Esophagus squamous epithelium (tissue), 5 donors: ENCODE measurements at regions not wholly inside any gene's neighbourhood (a gene's known extent, or its start where the extent isn't known, plus 50 kb on each side); places are given as distances from the start of the nearest gene placed in this dataset.

Experiments used
- DNase-seq: peaks from one replicate; lab custom pipeline; 2025; lab: John Stamatoyannopoulos, UW
- H3K27ac ChIP-seq, 4 donors: fragments of 200-600 bp; sonication (generic); one replicate each; pipeline ENCODE4 v1.5.1; 2016 to 2019; ENCODE audit warnings: mild to moderate bottlenecking in 1 of 4
- H3K27me3 ChIP-seq, 4 donors: fragments of 200-600 bp; sonication (generic); 1 replicate in 3 of 4; 2 replicates in 1 of 4; pipeline versions ENCODE4 v1.5.1 to v1.6.0; 2017 to 2021; ENCODE audit warnings: antibody characterized with exemption in 1 of 4
- H3K36me3 ChIP-seq, 3 donors: fragments of 200-600 bp; sonication (generic); one replicate each; pipeline ENCODE4 v1.5.1; 2016 to 2019
- H3K4me1 ChIP-seq, 3 donors: fragments of 200-600 bp; sonication (generic); one replicate each; pipeline ENCODE4 v1.5.1; 2017 to 2019
- H3K4me3 ChIP-seq, 4 donors: fragments of 200-600 bp; sonication (generic); 1 replicate in 3 of 4; 2 replicates in 1 of 4; pipeline ENCODE4 v1.5.1; 2016 to 2019; ENCODE audit warnings: mild to moderate bottlenecking in 2 of 4, moderate library complexity in 1 of 4
- H3K9me3 ChIP-seq, 3 donors: fragments of 200-600 bp; sonication (generic); one replicate each; pipeline ENCODE4 v1.5.1; 2016 to 2019
- POLR2A ChIP-seq, 4 donors: fragments of 450-650 bp; IDR thresholded peaks; one replicate each; pipeline ENCODE4 v1.6.1; 2017; ENCODE audit warnings: antibody characterized with exemption in 4 of 4, mild to moderate bottlenecking in 4 of 4, moderate library complexity in 3 of 4
- WGBS, 2 donors: methylation state at CpG; one replicate each; pipeline ENCODE4 v1.1.5; 2018; 5-methylcytosine and 5-hydroxymethylcytosine counted together
- intact Hi-C: fragments of 100-400 bp; cut with DNase I; formaldehyde crosslinking; loops from one replicate; pipeline ENCODE4 v1.15.0; 2022
- TF ChIP-seq, protein P1 (sequence below), 6 experiments: fragments of 450-650 bp in 4 of 6; fragments of 200-600 bp in 2 of 6; sonication (generic) in 2 of 6; IDR thresholded peaks; one replicate each; pipeline ENCODE4 v1.5.1; 2016 to 2019; ENCODE audit warnings: antibody characterized with exemption in 6 of 6, mild to moderate bottlenecking in 4 of 6, moderate library complexity in 4 of 6
- donor health status: DM: yes; HTN: yes; CAD: no.

GRCh38 chr5:124297826-124298225, 448.6 kb downstream of the ZNF608 start:
- Histone ChIP-seq H3K27me3 (peaks cover 0 to 6% (median 0%) of the 10 kb centered on the region in 4 donors), H3K4me3 (no peak overlapping the region), H3K9me3 (no peaks in the 10 kb centered on the region), H3K36me3 (no peaks in the 10 kb centered on the region), H3K4me1 (peaks cover 0 to 17% (median 7%) of the 10 kb centered on the region in 3 donors), H3K27ac (no peak overlapping the region)
- 31 to 36% methylated on average over 3 of the region's 3 CpGs for WGBS, 2 donors
- no peak for DNase-seq
- TF ChIP-seq POLR2A (IDR thresholded peaks at IDR 0.05), result no peak
- TF ChIP-seq, protein P1, sequence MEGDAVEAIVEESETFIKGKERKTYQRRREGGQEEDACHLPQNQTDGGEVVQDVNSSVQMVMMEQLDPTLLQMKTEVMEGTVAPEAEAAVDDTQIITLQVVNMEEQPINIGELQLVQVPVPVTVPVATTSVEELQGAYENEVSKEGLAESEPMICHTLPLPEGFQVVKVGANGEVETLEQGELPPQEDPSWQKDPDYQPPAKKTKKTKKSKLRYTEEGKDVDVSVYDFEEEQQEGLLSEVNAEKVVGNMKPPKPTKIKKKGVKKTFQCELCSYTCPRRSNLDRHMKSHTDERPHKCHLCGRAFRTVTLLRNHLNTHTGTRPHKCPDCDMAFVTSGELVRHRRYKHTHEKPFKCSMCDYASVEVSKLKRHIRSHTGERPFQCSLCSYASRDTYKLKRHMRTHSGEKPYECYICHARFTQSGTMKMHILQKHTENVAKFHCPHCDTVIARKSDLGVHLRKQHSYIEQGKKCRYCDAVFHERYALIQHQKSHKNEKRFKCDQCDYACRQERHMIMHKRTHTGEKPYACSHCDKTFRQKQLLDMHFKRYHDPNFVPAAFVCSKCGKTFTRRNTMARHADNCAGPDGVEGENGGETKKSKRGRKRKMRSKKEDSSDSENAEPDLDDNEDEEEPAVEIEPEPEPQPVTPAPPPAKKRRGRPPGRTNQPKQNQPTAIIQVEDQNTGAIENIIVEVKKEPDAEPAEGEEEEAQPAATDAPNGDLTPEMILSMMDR (IDR thresholded peaks at IDR 0.05), result no peak
- intact Hi-C loops, result no loop called here

DNA sequence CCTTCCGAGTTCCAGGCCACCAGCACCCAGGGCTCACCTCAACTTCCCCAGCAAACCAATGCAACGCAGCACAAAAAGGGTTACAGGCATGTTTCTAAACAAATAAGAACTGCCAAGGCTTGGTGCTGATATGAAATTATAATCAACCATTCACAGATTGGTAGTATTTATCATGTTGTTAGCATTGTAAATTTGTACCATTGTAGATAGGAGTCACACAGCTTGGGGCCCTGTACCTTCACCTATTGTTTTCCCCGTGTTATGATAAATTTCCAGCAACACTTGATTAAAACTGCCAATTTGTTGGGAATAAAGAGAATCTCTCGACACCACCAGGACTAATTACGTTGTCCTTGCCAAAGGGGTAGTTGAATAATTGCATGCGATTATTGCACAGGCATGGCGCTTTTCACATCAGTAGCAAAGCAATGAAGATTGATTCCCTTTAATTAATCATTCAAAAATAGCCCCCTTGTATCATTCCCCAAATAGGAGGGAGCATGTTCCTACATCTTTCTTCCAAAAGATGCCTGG, 454.1 kb downstream of the ZNF608 start:
- Histone ChIP-seq H3K27me3 (peaks cover 0 to 16% (median 0%) of the 10 kb centered on the region in 4 donors), H3K9me3 (no peaks in the 10 kb centered on the region), H3K36me3 (no peaks in the 10 kb centered on the region), H3K4me1 (peaks cover 10 to 25% (median 13%) of the 10 kb centered on the region in 3 donors), H3K27ac (no peak overlapping the region), H3K4me3 (no peak overlapping the region)
- intact Hi-C loops, result no loop called here
- TF ChIP-seq POLR2A (IDR thresholded peaks at IDR 0.05), result no peak
- TF ChIP-seq, protein P1 (IDR thresholded peaks at IDR 0.05), result no peak
- WGBS, 2 donors, result 92 to 97% methylated on average over 7 of the region's 7 CpGs
- no peak for DNase-seq

DNA sequence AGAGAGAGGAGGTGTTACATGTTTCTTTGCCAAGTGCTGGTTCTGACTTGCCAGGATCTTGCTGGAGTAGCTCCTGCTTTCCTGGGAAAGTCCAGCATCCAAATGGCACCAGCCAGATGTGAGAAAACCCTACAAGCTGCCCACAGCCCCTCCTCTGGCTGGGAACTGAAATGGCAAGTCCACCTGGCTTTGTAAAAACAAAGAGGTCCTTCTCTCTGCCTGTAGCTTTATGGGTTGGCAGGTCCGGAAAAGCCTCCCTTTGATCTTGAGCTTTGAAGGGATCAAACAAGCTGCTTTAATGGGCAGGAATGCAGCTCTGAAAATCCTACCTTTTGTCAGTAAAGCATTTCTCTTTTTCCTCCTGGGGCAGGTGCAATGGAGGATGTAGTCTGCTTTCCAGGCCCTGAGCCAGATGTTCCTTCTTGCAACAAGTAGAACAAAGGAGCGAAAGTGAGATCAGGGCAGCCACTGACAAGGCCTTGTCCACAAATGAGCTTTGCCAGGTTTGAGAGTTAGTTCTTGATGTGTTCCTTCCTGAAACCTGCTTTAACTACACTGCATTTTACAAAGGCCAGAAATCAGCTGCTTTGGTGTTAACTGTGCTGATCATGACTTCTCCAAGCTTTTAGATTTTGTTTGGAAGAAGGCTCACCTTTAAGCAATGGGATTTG, 456.7 kb downstream of the ZNF608 start:
- peaks cover 0 to 16% (median 0%) of the 10 kb centered on the region in 4 donors for H3K27me3 ChIP-seq
- peaks cover 15 to 35% (median 17%) of the 10 kb centered on the region in 3 donors for H3K4me1 ChIP-seq
- no peak overlapping the region for H3K4me3 ChIP-seq
- DNase-seq, result no peak
- 26 to 63% methylated on average over 2 of the region's 2 CpGs for WGBS, 2 donors
- intact Hi-C loops, result no loop called here
- no peaks in the 10 kb centered on the region for H3K36me3 ChIP-seq
- peak overlapping the region in 2 of 4 donors; percentile 17 to 30 for H3K27ac ChIP-seq
- no peak for TF ChIP-seq POLR2A (IDR thresholded peaks at IDR 0.05)
- TF ChIP-seq, protein P1 (IDR thresholded peaks at IDR 0.05), result peak in 3 of 6 experiments; percentile 26 to 47 (median 31)
- H3K9me3 ChIP-seq, result no peaks in the 10 kb centered on the region

- H3K4me1 ChIP-seq, result peaks cover 15 to 40% (median 20%) of the 10 kb centered on the region in 3 donors
- no peaks in the 10 kb centered on the region for H3K9me3 ChIP-seq
- TF ChIP-seq, protein P1 (IDR thresholded peaks at IDR 0.05), result no peak
- TF ChIP-seq POLR2A (IDR thresholded peaks at IDR 0.05), result no peak
- H3K27me3 ChIP-seq, result peaks cover 0 to 11% (median 0%) of the 10 kb centered on the region in 4 donors
- H3K27ac ChIP-seq, result peak overlapping the region in 3 of 4 donors; percentile 7 to 30 (median 19)
- H3K4me3 ChIP-seq, result no peak overlapping the region
- no peak for DNase-seq
- intact Hi-C loops, result no loop called here
- no peaks in the 10 kb centered on the region for H3K36me3 ChIP-seq
- WGBS, 2 donors, result 16 to 30% methylated on average over 2 to 4 of the region's 4 CpGs
Measured at GRCh38 chr5:124289130-124289529, 457.3 kb downstream of the ZNF608 start.

- intact Hi-C loops, result no loop called here
- Histone ChIP-seq H3K4me3 (no peak overlapping the region), H3K36me3 (no peaks in the 10 kb centered on the region), H3K4me1 (peaks cover 15 to 40% (median 20%) of the 10 kb centered on the region in 3 donors), H3K9me3 (no peaks in the 10 kb centered on the region), H3K27me3 (peaks cover 0 to 10% (median 0%) of the 10 kb centered on the region in 4 donors), H3K27ac (no peak overlapping the region)
- WGBS, 2 donors, result 87 to 97% methylated on average over 2 to 3 of the region's 3 CpGs
- TF ChIP-seq POLR2A (IDR thresholded peaks at IDR 0.05), result no peak
- TF ChIP-seq, protein P1 (IDR thresholded peaks at IDR 0.05), result no peak
- DNase-seq, result no peak
Measured at GRCh38 chr5:124287813-124288212, 458.6 kb downstream of the ZNF608 start.
